Liver (tissue), 8 donors: ENCODE measurements at regions not wholly inside any gene's neighbourhood (a gene's known extent, or its start where the extent isn't known, plus 50 kb on each side); places are given as distances from the start of the nearest gene placed in this dataset.

Experiments
- DNase-seq: peaks from one replicate; pipeline ENCODE4 v3.0.0-alpha.2; 2017; ENCODE audit warnings: low spot score
- H3K27ac ChIP-seq, 2 donors: one replicate each; pipeline ENCODE4 v1.7.0; 2013; ENCODE audit warnings: inconsistent platforms in 2 of 2, low read length in 2 of 2, control low read depth in 1 of 2, low read depth in 1 of 2, mild to moderate bottlenecking in 1 of 2
- H3K27me3 ChIP-seq, 4 donors: one replicate each; pipeline versions ENCODE4 v1.6.1 to v1.7.0; 2013; ENCODE audit warnings: low read length in 3 of 4, inconsistent platforms in 1 of 4, mild to moderate bottlenecking in 1 of 4, moderate library complexity in 1 of 4; ENCODE audit not compliant: control insufficient read depth in 4 of 4, insufficient read depth in 4 of 4
- H3K36me3 ChIP-seq, 4 donors: one replicate each; pipeline versions ENCODE4 v1.6.1 to v1.7.0; 2013; ENCODE audit warnings: low read length in 3 of 4, mild to moderate bottlenecking in 3 of 4, low read depth in 1 of 4, moderate library complexity in 1 of 4; ENCODE audit not compliant: control insufficient read depth in 4 of 4, insufficient read depth in 3 of 4
- H3K4me1 ChIP-seq, 4 donors: one replicate each; pipeline versions ENCODE4 v1.6.1 to v1.7.0; 2013; ENCODE audit warnings: low read length in 3 of 4, mild to moderate bottlenecking in 3 of 4, moderate library complexity in 1 of 4; ENCODE audit not compliant: control insufficient read depth in 4 of 4, insufficient read depth in 4 of 4
- H3K4me3 ChIP-seq, 3 donors: one replicate each; pipeline versions ENCODE4 v1.6.1 to v1.7.0; 2013; ENCODE audit warnings: low read length in 3 of 3, control low read depth in 1 of 3, low read depth in 1 of 3, mild to moderate bottlenecking in 1 of 3
- H3K9ac ChIP-seq, 2 donors: one replicate each; pipeline ENCODE4 v1.7.0; 2013; ENCODE audit warnings: low read length in 2 of 2, mild to moderate bottlenecking in 2 of 2, moderate library complexity in 2 of 2, control low read depth in 1 of 2, low read depth in 1 of 2
- H3K9me3 ChIP-seq, 4 donors: one replicate each; pipeline versions ENCODE4 v1.6.1 to v1.7.0; 2013; ENCODE audit warnings: low read length in 3 of 4; ENCODE audit not compliant: control insufficient read depth in 4 of 4
- ATF3 ChIP-seq: IDR thresholded peaks from 2 replicates; pipeline ENCODE4 v1.6.1; 2016; ENCODE audit warnings: antibody characterized with exemption
- CTCF ChIP-seq: fragments of 150-350 bp; IDR thresholded peaks from 2 replicates; pipeline ENCODE4 v1.5.1; 2017; ENCODE audit warnings: improper control_type of control experiment, low read depth, low read length; ENCODE audit not compliant: missing input control
- EGR1 ChIP-seq, 2 donors: IDR thresholded peaks; 2 replicates each; pipeline ENCODE4 v1.6.1; 2016 to 2018; ENCODE audit warnings: antibody characterized with exemption in 2 of 2, low read depth in 2 of 2
- FOXA1 ChIP-seq: IDR thresholded peaks from 2 replicates; pipeline ENCODE4 v1.6.1; 2016; ENCODE audit warnings: antibody characterized with exemption
- FOXA2 ChIP-seq: IDR thresholded peaks from 2 replicates; pipeline ENCODE4 v1.6.1; 2016; ENCODE audit warnings: antibody characterized with exemption
- GABPA ChIP-seq, 2 donors: IDR thresholded peaks in 1 of 2; conservative IDR thresholded peaks in 1 of 2; 2 replicates each; pipeline ENCODE4 v1.6.1; 2016; ENCODE audit warnings: antibody characterized with exemption in 2 of 2, mild to moderate bottlenecking in 1 of 2, moderate library complexity in 1 of 2
- MAX ChIP-seq: IDR thresholded peaks from 2 replicates; pipeline ENCODE4 v1.6.1; 2016; ENCODE audit warnings: antibody characterized with exemption
- RAD21 ChIP-seq, 2 donors: IDR thresholded peaks; 2 replicates each; pipeline ENCODE4 v1.6.1; 2016; ENCODE audit warnings: antibody characterized with exemption in 2 of 2, mild to moderate bottlenecking in 2 of 2
- REST ChIP-seq: IDR thresholded peaks from 2 replicates; pipeline ENCODE4 v1.6.1; 2016; ENCODE audit warnings: antibody characterized with exemption, mild to moderate bottlenecking
- RXRA ChIP-seq, 2 donors: IDR thresholded peaks; 2 replicates each; pipeline ENCODE4 v1.6.1; 2017 to 2018; ENCODE audit warnings: antibody characterized with exemption in 2 of 2, mild to moderate bottlenecking in 1 of 2
- SP1 ChIP-seq: IDR thresholded peaks from 2 replicates; pipeline ENCODE4 v1.6.1; 2018; ENCODE audit warnings: antibody characterized with exemption, mild to moderate bottlenecking
- TAF1 ChIP-seq: conservative IDR thresholded peaks from 2 replicates; pipeline ENCODE4 v1.6.1; 2016; ENCODE audit warnings: antibody characterized with exemption, mild to moderate bottlenecking
- YY1 ChIP-seq: IDR thresholded peaks from 2 replicates; pipeline ENCODE4 v1.6.1; 2016; ENCODE audit warnings: antibody characterized with exemption, mild to moderate bottlenecking
- ZBTB33 ChIP-seq: IDR thresholded peaks from 2 replicates; pipeline ENCODE4 v1.6.1; 2016; ENCODE audit warnings: antibody characterized with exemption
- WGBS: extraction: QIAGEN DNeasy Blood & Tissue Kit; methylation state at CpG from one replicate; pipeline ENCODE4 v1.1.7; 2013; 5-methylcytosine and 5-hydroxymethylcytosine counted together
- donor health status: healthy.
- donor health status: healthy.
- donor health status: healthy.
- donor health status: healthy.
- donor health status: healthy.

- TF ChIP-seq CTCF (no peak), EGR1 (IDR thresholded peaks at IDR 0.05; ENCODE audit: low read depth in 2 of 2) (no peak)
Observed at GRCh38 chr17:52666264-52666663, 507.8 kb upstream of the CA10 start (continued).

GRCh38 chr17:52660692-52661091, 502.2 kb upstream of the CA10 start:
- no peak for TF ChIP-seq REST
- TF ChIP-seq FOXA2, result no peak
- no peak for TF ChIP-seq ZBTB33
- no peak for TF ChIP-seq MAX
- no peak for TF ChIP-seq FOXA1
- no peak for TF ChIP-seq ATF3
- no peak for TF ChIP-seq EGR1 (IDR thresholded peaks at IDR 0.05; ENCODE audit: low read depth in 2 of 2)
- TF ChIP-seq TAF1, result no peak
- TF ChIP-seq SP1, result no peak
- no peak for TF ChIP-seq RAD21 (IDR thresholded peaks at IDR 0.05)
- TF ChIP-seq YY1, result no peak
- H3K9ac ChIP-seq, result no peak overlapping the region
- DNase-seq, result no peak
- H3K4me3 ChIP-seq, result no peak overlapping the region
- H3K9me3 ChIP-seq, result no peaks in the 10 kb centered on the region
- no peak overlapping the region for H3K27ac ChIP-seq
- H3K27me3 ChIP-seq, result peaks cover 0 to 5% (median 0%) of the 10 kb centered on the region in 4 donors
- H3K36me3 ChIP-seq, result no peaks in the 10 kb centered on the region
- WGBS, result 46% methylated on average over 2 of the region's 2 CpGs
- no peaks in the 10 kb centered on the region for H3K4me1 ChIP-seq

- 66% methylated on average over 1 of the region's 1 CpG for WGBS
- Histone ChIP-seq H3K36me3 (no peaks in the 10 kb centered on the region), H3K4me1 (no peaks in the 10 kb centered on the region), H3K4me3 (no peak overlapping the region), H3K27me3 (no peaks in the 10 kb centered on the region), H3K27ac (no peak overlapping the region), H3K9ac (no peak overlapping the region), H3K9me3 (no peaks in the 10 kb centered on the region)
- no peak for DNase-seq
- no peak for TF ChIP-seq SP1
- no peak for TF ChIP-seq REST
- TF ChIP-seq MAX, result no peak
- no peak for TF ChIP-seq ZBTB33
- no peak for TF ChIP-seq RXRA (IDR thresholded peaks at IDR 0.05)
- no peak for TF ChIP-seq GABPA (IDR thresholded peaks at IDR 0.05 in 1 of 2, conservative IDR thresholded peaks at IDR 0.05 in 1 of 2)
Observed at GRCh38 chr17:52653014-52653413, 494.5 kb upstream of the CA10 start.
